NCI-H2107 treated with DMSO at 0.1 percent for 48 hours (cell line): ENCODE measurements at regions not wholly inside any gene's neighbourhood (a gene's known extent, or its start where the extent isn't known, plus 50 kb on each side); places are given as distances from the start of the nearest gene placed in this dataset.

Source experiments
- DNase-seq: peaks from one replicate; lab custom pipeline; 2025; ENCODE audit not compliant: unreplicated experiment; lab: John Stamatoyannopoulos, UW

DNA sequence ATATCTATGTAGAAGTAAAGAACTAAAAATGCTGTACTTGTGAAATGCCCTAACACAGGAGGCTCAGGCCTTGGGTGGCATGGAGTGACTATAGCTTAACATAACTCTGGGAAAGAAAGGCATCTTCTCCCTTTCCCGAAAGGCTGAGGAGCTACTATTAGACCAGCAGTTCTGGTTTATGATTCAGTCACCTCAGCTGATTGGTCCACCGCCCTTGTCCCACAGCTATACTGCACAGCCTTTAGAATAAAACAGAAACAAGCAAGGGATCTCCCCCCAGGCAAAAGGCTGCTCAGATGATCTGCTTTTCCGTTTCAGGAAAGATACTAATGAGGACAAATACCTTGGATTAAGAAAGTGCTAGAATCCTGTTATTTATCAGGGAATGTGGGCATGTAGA lies 171.3 kb downstream of the SNCA start:
- DNase-seq: no peak

GRCh38 chr4:89664521-89664920 lies 172.4 kb downstream of the SNCA start:
- no peak for DNase-seq

GRCh38 chr4:89661173-89661899 lies 175.6 kb downstream of the SNCA start:
- DNase-seq: no peak

DNA sequence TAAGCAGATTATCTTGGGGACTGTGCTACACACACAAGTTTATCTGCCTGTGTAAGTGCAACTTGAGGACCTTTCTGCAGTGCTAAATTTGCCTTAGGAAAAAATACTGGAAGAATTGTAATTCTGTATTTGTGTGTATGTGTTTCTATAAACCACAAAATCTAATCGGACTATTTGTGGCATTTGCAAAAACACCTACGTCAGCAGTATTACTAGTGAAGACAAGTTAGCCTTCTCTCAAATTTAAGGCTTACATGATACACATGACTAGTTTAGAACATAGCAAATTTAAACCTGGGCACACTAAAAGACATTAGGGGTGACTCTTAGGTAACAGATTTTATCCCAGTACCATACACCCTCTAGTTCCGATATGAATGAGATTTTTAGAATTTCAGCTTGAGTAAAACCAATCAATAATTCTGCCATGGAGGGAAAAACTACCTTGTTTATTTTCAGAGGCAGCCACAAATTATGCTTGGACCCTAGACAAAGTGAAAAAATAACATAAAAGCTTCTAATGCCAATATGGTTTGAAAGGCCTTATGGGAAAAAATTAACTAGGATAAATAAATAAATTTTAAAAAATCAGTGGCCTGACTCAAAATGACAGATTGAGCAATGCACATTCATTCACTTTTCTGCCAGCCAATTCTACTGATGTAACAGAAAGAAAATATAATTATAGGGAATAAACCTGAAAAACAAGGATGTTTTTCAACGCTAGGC lies 176.4 kb downstream of the SNCA start:
- no peak for DNase-seq

GRCh38 chr4:89658701-89659024 lies 178.3 kb downstream of the SNCA start:
- no peak for DNase-seq

- DNase-seq: no peak
These were observed 178.8 kb downstream of the SNCA start for GRCh38 chr4:89657931-89658700.

DNA sequence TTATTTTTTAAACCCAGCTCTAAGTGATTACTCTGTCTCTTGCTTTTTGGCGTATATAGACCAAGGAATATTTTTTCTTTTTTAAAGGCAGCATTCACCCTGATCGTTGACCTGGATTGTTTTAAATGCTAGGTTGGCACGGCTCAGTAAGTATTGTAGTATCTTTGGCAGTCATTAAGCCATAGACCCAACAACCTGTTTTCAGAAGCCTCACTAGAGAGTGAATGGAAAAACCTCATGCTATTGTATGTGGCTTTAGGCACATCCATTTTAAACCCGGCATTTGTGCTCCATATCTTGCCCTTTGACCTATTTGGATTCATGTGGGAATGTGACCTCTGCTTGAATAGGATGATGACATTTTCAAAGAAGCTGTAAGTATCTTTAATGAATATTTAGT lies 183.9 kb downstream of the SNCA start:
- peak; percentile 19 for DNase-seq

DNA sequence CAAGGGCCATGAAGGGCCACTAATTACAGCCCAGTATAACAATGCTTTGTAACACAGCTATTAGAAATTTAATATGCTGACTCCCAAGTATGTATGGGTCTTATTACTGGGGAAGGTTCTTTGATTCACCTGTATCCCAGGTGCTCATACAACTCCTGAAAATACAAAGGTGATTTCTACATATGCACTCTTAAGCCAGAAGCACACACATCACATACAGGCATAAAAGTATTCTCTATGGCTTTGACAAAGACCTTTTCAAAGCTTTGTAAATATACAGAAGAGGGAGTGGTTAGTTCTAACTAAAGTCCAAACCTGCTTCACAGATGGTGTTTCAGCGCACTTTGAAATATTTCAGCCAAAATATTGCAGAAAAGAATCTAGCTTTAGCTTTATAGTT lies 191.5 kb downstream of the SNCA start:
- DNase-seq: peak; percentile 5

GRCh38 chr4:89641367-89641687 lies 195.6 kb downstream of the SNCA start:
- DNase-seq: no peak

- no peak for DNase-seq
These were observed 196.2 kb downstream of the SNCA start for GRCh38 chr4:89640620-89641366.

GRCh38 chr4:89639395-89639794 lies 197.6 kb downstream of the SNCA start:
- DNase-seq: no peak

DNA sequence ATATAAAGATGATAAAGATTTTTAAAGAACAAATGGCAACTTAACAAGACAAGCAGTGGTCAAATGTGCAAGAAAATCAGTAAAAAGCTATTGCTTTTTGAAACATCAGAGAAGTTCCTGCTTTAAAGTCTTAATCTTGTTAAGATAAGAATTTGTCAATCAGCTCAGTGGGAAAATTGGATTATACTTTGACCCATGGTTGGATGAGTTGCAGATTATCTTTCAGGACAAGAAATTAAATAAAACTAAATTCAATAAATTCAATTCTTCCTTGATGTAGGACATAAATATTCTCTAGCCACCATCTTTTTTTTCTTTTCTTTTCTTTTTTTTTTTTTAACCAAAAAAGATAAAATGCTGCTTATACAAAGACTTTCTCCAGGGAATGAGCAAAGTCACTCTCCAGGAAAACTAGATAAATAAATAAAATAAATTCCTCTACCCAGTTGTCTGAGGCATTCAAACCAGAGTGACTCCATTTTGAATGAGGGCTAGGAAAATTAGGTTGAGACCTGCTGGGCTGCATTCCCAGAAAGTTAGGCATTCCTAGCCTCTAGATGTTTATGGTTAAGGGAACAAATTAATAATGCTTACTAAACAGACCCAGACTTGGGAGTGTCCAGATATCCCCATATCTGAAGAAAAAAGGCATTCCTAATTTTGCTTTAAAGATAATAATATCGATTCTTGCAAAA lies 211.2 kb downstream of the SNCA start:
- DNase-seq: no peak

DNA sequence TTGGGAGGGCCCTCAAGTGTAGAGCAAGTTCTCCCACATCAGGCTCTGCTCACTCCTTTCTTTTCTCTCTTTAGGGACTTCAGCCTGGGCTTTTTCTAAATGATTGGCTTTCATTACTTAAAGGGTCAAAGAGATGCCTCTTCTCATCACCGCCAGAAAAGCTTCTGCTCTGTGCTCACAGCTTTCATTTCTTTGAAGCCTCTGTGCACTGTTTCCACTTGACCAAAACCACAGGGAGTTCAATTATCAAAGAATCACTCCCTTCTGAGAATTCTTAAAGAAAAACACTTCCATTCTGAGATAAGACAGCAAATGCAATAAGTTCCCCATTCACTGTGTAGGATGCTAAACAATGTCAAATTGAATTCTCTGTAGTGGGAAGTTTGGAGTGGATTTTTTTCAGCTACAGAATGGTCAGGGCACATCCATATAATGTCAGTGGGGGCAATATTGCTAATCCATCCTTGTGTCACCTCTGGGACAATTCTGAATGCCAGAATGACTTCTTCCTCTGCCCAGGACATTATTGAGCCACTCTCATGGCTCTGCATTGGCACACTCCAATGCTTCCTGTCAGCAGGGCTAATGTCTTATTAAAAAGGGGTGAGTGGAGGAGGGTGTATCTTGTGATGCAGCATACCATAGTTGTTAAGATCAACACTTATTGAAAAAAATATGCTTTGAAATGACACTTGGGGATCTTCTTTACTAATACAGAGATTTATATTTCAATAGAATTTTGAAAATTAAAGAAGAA lies 217.6 kb downstream of the SNCA start:
- no peak for DNase-seq

GRCh38 chr4:89618151-89618550 lies 218.8 kb downstream of the SNCA start:
- no peak for DNase-seq

- no peak for DNase-seq
These were observed 219.6 kb downstream of the SNCA start for GRCh38 chr4:89617317-89617716.

- DNase-seq: no peak
These were observed 220.6 kb downstream of the SNCA start for GRCh38 chr4:89616382-89616781.

- DNase-seq: no peak
These were observed 221.9 kb downstream of the SNCA start for GRCh38 chr4:89615051-89615450.

DNA sequence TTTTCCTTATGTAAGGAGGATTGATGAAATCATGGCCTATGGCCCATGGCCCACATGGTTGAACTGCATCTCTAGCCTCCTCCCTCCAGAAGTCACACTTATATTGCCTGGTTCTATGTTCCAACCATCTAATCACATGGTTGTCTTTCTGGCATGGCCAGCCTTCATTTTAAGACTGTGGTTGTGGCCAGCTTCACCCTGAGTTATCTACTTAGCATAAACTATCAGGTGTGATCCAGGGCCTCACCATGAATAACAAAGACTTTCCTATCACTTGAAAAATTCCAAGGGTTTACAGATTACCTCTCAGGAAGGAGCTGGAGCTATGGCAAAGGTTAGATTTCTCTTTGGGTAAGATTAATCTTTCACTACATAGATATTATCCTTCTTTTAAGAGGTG lies 222.8 kb downstream of the SNCA start:
- DNase-seq: no peak

DNA sequence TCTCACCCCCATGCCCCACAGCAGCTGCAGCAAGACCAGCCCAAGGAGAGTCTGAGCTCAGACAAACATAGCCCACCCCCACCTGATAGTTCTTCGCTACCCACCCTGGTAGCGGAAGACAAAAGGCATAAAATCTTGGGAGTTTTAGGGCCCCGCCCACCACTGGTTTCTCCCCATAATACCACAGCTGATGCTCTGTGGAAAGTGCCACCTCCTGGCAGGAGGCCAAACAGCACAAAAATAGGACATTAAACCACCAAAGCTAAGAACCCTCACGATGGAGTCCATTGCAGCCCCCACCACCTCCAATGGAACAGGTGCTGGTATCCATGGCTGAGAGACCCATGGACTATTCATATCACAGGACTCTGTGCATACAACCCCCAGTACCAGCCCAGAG lies 226.7 kb downstream of the SNCA start:
- DNase-seq: no peak

DNA sequence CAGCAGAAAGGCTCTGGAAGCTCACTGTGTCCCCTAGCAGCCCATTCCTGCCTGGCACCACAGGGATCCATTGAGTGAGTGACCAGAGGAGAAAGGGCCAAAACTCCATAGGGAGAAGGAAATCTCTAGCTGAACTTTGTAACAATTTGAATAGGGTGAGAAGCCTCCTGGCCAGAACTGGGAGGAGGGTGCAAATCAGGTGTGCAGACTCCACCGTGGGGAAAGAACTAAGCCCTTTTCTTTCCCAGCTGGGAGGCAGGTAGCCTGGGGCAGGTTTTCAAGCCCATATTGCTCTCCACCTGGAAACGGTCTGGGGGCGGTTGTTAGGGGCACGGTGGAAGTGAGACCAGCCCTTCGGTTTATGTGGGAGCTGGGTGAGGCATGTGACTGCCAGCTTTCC lies 227.2 kb downstream of the SNCA start:
- DNase-seq: no peak
